ENCODE measurements at regions not wholly inside any gene's neighbourhood (a gene's known extent, or its start where the extent isn't known, plus 50 kb on each side); places are given as distances from the start of the nearest gene placed in this dataset.
"Not testable (repeated sequence)": the region's sequence is repeated elsewhere in the genome, so short reads cannot be mapped to it uniquely, and the experiment has no call there.

GRCh38 chr1:224558904-224559303, 57.2 kb upstream of the CNIH3 start:
- DNase-seq (ENCODE audit: insufficient read length, low spot score) (no peak), FAIRE-seq (no peak)
- no peak for TF ChIP-seq POLR2AphosphoS5 (IDR thresholded peaks at IDR 0.05; ENCODE audit: low read depth, low read length)
- no peak for TF ChIP-seq POU2F2 (IDR thresholded peaks at IDR 0.05; ENCODE audit: low read depth, low read length)
- no peak for TF ChIP-seq TAF1 (IDR thresholded peaks at IDR 0.05; ENCODE audit: low read depth, low read length)
- TF ChIP-seq POLR2A (IDR thresholded peaks at IDR 0.05; ENCODE audit: low read depth, low read length), result no peak
- TF ChIP-seq PAX5 (IDR thresholded peaks at IDR 0.05; ENCODE audit: insufficient read depth, low read length, severe bottlenecking), result no peak
- TF ChIP-seq SPI1 (IDR thresholded peaks at IDR 0.05; ENCODE audit: low read depth, low read length), result no peak

GRCh38 chr1:224559981-224560728, 56.0 kb upstream of the CNIH3 start:
- no peak for DNase-seq (ENCODE audit: insufficient read length, low spot score)
- FAIRE-seq, result no peak
- TF ChIP-seq POU2F2 (IDR thresholded peaks at IDR 0.05; ENCODE audit: low read depth, low read length), result no peak
- no peak for TF ChIP-seq POLR2AphosphoS5 (IDR thresholded peaks at IDR 0.05; ENCODE audit: low read depth, low read length)
- no peak for TF ChIP-seq TAF1 (IDR thresholded peaks at IDR 0.05; ENCODE audit: low read depth, low read length)
- no peak for TF ChIP-seq SPI1 (IDR thresholded peaks at IDR 0.05; ENCODE audit: low read depth, low read length)
- no peak for TF ChIP-seq PAX5 (IDR thresholded peaks at IDR 0.05; ENCODE audit: insufficient read depth, low read length, severe bottlenecking)
- TF ChIP-seq POLR2A (IDR thresholded peaks at IDR 0.05; ENCODE audit: low read depth, low read length), result no peak

GRCh38 chr1:224562881-224563280, 53.2 kb upstream of the CNIH3 start:
- FAIRE-seq; DNase-seq (ENCODE audit: insufficient read length, low spot score): not testable (repeated sequence)

GRCh38 chr1:224563666-224564065, 52.5 kb upstream of the CNIH3 start:
- DNase-seq (ENCODE audit: insufficient read length, low spot score) (no peak), FAIRE-seq (no peak)
- no peak for TF ChIP-seq POLR2A (IDR thresholded peaks at IDR 0.05; ENCODE audit: low read depth, low read length)
- TF ChIP-seq POLR2AphosphoS5 (IDR thresholded peaks at IDR 0.05; ENCODE audit: low read depth, low read length), result no peak
- no peak for TF ChIP-seq PAX5 (IDR thresholded peaks at IDR 0.05; ENCODE audit: insufficient read depth, low read length, severe bottlenecking)
- no peak for TF ChIP-seq POU2F2 (IDR thresholded peaks at IDR 0.05; ENCODE audit: low read depth, low read length)
- no peak for TF ChIP-seq SPI1 (IDR thresholded peaks at IDR 0.05; ENCODE audit: low read depth, low read length)
- no peak for TF ChIP-seq TAF1 (IDR thresholded peaks at IDR 0.05; ENCODE audit: low read depth, low read length)

- TF ChIP-seq PAX5 (IDR thresholded peaks at IDR 0.05; ENCODE audit: insufficient read depth, low read length, severe bottlenecking) (no peak), SPI1 (IDR thresholded peaks at IDR 0.05; ENCODE audit: low read depth, low read length) (no peak), TAF1 (IDR thresholded peaks at IDR 0.05; ENCODE audit: low read depth, low read length) (no peak), POU2F2 (IDR thresholded peaks at IDR 0.05; ENCODE audit: low read depth, low read length) (no peak), POLR2AphosphoS5 (IDR thresholded peaks at IDR 0.05; ENCODE audit: low read depth, low read length) (no peak), POLR2A (IDR thresholded peaks at IDR 0.05; ENCODE audit: low read depth, low read length) (no peak)
- DNase-seq (ENCODE audit: insufficient read length, low spot score) (no peak), FAIRE-seq (no peak)
Observed at GRCh38 chr1:224564454-224565084, 51.5 kb upstream of the CNIH3 start.

- FAIRE-seq, result no peak
- no peak for TF ChIP-seq PAX5 (IDR thresholded peaks at IDR 0.05; ENCODE audit: insufficient read depth, low read length, severe bottlenecking)
- no peak for TF ChIP-seq SPI1 (IDR thresholded peaks at IDR 0.05; ENCODE audit: low read depth, low read length)
- TF ChIP-seq POLR2AphosphoS5 (IDR thresholded peaks at IDR 0.05; ENCODE audit: low read depth, low read length), result no peak
- no peak for DNase-seq (ENCODE audit: insufficient read length, low spot score)
Observed at GRCh38 chr1:224565186-224565585, 50.9 kb upstream of the CNIH3 start.

- no peak for TF ChIP-seq PAX5 (IDR thresholded peaks at IDR 0.05; ENCODE audit: insufficient read depth, low read length, severe bottlenecking)
- TF ChIP-seq POU2F2 (IDR thresholded peaks at IDR 0.05; ENCODE audit: low read depth, low read length), result no peak
- no peak for TF ChIP-seq TAF1 (IDR thresholded peaks at IDR 0.05; ENCODE audit: low read depth, low read length)
- no peak for TF ChIP-seq POLR2A (IDR thresholded peaks at IDR 0.05; ENCODE audit: low read depth, low read length)
- no peak for TF ChIP-seq POLR2AphosphoS5 (IDR thresholded peaks at IDR 0.05; ENCODE audit: low read depth, low read length)
- TF ChIP-seq SPI1 (IDR thresholded peaks at IDR 0.05; ENCODE audit: low read depth, low read length), result no peak
- DNase-seq (ENCODE audit: insufficient read length, low spot score) (no peak), FAIRE-seq (no peak)
Observed at GRCh38 chr1:224565611-224566406, 50.3 kb upstream of the CNIH3 start.
